GM21447 (cell line): ENCODE measurements at regions not wholly inside any gene's neighbourhood (a gene's known extent, or its start where the extent isn't known, plus 50 kb on each side); places are given as distances from the start of the nearest gene placed in this dataset.
A peak's percentile ranks its signal among the peaks of the same experiment; 100 is the strongest.

Experiments
- ATAC-seq: cut with Tn5 transposase; IDR thresholded peaks from one replicate; pipeline ENCODE4 v1.9.1; 2021; ENCODE audit not compliant: unreplicated experiment

DNA sequence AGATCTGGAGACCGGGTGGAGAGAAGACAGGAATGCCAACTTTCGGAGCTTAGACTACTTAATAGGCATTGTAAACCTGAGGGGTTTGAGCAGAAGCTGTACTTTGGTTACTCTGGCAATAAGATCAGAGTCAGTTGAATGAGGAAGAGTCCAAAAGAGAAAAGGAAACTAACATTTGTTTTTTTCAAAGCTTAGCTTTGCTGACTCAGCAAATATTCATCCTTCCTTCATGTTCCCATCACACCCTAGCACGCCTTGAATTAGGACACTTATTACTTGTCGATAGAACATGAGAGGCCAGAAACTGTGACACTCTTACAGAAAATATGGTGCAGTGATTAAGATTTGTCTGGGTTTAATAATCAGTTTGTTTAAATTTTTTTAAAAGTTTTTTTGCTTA lies 266.9 kb upstream of the ATP2B1 start:
- no peak for ATAC-seq

DNA sequence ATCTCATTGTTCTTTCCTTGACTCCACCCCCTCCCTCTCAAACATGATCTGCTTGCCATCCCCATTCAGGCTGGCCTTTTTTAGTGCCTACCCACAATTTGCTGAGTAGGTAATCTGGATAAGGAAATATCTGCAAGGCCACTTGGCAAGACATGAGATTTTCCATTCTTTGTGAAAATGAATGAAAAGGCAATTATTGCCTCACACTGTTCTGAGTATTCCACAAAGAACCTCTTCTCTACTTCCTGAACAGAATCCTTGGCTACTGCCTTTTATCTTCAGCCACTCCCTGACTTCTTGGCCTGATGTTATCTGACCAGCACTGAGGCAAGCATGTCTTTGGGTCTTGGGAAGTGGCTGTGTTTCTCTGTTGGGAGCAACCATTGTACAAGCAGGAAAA lies 263.2 kb upstream of the ATP2B1 start:
- no peak for ATAC-seq

DNA sequence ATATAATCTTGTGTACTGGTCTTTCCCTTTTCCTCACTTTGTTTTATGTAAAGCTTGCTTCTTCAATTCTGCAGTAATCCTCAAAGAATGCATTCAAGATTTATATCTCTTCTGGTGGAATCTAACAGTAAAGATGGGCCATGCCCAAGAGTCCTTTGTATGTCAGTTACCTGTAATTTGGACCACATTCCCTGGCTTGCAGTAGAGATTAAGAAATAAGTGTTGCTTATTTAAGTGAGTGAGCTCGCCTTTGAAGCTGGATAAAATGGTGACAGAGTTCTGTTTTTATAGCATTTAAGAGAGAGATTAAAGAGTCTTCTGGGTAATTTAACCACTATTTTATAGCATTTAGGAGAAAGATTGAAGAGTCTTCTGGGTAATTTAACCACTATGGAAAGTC lies 262.1 kb upstream of the ATP2B1 start:
- ATAC-seq: no peak

DNA sequence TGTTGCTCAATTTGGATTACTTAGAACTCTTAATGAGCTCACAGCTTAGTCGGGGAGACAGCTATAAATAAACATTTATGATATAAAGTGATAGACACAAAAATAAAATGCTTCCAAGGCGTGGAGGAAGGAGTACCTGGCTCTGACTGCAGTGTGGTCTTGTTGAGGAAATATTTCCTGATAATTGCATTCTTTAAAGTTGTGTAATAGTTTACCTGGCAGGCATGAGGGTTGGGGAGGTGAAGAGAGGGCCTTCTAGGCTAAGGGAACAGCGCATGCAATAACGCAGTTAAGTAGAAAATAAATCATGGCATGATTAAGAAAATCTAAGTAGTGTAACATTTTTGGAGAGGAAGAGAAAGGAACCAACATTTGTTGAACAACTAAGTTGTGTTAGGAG lies 260.5 kb upstream of the ATP2B1 start:
- ATAC-seq: no peak

DNA sequence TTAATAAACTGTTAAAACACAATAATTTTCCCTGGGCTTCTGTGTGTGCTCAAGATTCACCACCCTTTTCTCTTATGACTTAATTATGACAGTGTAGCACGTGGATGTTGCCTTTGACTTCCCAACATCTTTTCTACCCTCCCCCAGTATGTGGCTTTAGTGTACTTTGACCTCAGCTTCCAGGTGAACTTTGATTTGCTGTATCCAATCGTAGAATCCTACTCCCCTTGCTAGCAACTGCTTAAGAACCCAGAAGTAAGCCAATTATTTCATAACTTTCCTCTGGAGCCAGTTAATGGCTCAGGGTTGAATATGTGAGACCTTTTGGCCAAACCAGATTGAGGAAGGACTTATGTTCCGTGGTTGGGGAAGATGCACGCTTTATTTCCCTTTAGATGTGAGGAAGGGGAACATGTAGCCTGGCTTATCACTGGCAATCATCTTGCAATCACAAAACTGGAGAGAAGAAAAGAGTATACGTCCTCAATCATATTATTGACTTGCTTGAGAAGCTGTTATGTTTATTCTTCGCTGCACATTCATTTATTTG lies 259.6 kb upstream of the ATP2B1 start:
- no peak for ATAC-seq

DNA sequence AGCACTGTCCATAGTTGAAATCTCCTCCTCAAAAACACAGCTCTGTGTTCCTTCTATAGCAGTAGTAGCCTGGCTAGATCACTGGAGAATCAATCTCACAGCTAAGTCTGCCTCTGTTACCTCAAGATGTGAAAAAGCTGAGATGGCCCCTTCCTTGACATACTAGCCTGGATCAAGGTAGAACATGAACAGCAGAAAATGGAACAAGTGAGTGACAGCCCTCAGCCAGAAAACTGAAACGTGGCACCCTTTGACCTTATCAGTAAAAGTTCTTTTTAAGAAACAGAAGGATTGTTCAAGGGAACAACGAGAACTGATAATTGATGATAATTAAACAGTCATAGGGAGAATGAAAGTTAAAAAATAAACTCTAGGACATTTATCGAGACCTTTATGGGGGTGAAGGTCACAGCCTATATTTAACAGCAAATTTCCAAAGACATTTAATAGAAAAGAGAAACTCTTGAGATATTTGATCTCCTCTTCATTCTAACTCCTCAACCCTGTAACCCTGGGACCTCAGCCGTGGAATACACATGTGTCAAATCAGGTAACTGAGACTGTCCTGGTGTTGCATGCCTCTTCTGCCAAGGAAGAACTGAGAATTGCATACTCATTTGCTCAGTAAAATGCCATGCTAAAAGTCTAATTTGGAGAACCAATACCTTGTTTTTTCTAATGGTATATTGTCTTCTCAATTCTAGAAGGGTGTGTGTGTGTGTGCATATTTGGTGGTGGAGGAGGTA lies 258.0 kb upstream of the ATP2B1 start:
- ATAC-seq: no peak

DNA sequence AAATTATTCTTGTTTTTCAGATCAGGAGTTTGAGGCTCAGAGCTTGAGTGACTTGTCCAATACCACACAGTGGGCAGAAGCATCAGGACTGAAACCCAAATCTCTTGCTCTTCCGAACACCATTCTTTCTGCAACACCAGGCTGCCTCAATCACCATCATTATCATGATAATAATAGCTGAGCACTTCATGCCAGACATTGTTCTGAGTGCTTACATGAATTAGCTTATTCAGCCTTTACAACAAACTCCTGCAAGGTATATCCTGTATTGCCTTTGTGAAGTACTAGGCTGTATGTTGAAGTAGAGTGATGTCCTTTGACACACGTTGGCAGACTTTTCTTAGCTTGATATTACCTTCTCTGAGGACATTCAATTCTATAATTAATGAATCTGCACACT lies 257.4 kb upstream of the ATP2B1 start:
- no peak for ATAC-seq

DNA sequence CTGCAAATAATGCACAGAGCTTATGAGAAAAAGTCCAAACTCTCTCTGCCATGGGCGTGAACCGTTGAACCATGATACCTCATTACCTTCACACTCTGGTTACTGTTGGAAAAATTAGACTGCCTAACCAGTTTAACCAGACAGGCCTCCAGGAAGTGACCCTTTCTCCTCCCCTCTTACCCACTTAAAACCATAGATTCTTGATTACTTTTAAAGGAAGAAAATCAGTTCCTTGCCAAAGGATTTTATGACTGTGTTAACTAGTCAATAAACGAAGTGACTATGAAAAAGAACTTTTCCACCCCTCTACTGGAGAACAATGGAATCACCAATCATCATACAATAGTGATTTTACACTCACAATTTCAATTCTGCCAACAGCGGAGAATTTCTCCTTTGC lies 254.0 kb upstream of the ATP2B1 start:
- ATAC-seq: no peak

DNA sequence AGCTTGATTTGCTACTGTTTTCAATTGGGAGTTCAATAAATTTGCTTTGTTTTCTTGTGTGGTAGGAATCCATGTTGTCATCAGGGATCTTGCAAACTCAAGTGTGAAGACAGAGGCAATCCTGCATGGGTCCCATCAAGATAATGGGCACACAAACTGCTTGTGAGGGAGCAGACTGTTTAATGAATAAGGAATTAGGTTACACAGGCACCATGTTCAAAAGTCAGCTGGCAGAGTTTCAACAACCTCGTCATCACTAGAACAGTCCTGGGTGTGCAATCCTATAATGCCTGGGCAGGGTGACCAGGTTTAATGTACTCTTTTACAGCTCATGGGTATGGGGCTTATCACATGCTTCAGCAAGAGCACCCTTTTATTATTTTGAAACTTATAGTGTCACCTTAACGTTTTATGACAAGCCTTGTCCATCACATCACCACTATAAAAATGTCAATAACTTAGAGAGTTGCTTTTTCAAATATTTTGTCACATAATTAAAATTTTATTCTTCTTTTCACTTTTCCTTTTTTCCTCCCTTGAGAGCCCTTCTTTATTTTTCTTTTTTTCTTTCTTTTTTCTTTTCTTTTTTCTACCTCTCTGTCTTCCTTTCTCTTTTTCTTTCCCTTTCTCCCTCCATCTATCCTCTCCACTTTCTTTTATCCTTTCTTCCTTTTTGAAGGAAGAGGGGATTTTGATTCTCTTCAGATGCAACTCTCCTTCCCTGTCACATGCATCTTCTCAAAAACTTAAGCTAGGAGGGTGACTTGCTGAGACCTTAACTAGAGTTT lies 252.2 kb upstream of the ATP2B1 start:
- ATAC-seq: no peak

DNA sequence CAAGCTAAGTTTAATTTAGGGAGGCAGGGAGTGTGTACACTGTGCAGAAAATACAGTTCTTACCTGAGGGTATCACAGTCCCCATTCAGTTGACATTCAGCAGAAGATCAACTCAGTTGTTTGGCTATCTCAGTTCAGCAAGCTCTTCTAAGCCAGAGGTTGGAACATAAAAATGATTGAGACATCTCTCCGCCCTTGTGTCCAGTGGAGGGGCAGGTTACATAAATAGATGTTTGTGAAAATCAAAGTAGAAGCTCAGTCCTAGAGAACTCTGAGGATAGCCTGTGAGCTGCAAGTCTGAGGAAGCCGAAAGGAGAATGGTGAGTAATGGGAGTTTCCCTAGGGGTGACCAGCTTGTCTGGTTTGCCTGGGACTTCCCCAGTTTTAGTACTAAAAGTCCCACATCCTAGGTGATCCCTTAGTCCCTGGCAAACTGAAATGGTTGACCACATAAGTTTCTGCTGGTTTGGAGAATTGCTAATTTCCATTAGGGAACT lies 251.4 kb upstream of the ATP2B1 start:
- ATAC-seq: peak; percentile 97

DNA sequence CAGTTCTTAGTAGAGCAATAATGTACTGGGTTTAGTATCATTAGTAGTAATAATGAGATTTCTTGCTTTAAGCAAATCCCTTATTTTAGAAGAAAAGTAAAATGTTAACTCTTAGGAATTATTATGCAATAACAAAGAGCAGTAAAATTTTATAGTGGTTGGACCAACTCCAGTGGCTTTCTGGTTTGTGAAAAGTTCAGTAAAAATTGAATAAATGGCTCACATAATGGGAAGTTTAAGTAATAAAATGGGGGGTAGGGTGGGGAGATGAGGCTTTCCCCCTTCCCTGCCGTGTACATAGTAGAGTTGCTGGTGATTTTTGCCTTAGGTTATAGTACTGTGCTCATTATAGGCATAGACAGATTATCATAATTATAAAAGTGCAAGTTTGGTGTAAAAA lies 250.5 kb upstream of the ATP2B1 start:
- ATAC-seq: no peak

DNA sequence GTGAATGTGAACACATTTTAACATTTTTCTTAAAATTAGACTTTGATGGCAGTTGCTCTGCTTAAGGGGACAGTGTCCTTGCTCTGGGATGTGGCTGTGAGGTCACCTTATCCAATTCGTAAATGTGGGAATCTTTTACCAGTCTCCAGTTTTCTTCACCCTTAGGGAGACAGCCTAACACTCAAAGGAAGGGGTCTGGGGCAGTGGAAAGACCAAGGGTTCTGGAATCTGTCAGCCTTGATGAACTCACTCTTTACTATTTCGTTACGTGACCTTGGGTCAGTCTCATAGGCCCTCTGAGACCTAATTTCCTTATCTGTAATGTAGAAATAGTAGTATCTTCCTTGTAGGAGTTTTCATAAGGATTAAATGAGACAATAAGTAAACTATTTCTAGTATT lies 245.6 kb upstream of the ATP2B1 start:
- no peak for ATAC-seq

DNA sequence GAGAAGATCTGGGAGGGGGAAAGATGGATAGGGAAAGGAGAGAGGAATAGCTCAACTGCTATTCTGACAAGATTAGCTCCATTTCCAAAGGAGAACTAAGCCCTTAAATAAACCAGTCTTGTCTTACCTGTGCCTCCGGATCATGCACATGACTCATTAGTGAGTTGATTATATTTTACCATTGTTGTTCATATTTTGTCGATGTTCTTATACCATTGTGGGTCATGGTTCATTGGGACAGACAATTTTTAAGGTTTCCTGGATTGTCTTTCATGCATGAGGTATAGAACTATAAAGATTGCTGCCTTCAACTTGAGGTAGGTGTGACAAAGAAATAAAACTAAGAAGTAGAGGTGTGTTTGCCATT lies 243.0 kb upstream of the ATP2B1 start:
- ATAC-seq: no peak

DNA sequence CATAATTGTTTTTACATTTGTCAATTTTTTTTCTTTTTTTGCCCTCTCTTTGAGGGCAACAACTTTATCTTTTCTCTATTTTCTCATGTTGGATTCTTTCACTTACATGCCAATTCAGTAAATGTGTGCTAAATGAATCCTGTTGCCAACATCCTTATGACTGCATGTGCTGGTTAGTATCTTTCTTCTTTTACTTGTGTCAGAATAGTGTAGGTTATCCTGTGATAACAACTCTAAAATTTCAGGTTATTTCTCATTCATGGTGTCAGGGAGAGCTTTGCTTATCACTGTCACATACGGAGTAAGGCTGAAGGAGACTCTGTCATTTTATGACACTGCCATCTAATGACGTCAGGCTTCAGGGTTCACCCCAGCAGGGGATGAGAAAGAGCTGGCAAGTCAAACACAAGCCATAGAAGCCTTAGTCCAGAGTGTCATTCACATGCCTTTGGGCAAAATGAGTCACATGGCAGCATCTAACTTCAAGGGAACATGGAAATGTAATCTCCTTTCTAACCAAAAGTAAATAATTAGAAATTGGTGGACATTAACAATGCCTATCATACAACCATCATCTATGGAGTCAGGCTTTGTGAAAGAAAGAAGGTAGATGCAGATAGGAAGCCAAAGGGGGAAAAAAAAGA lies 242.5 kb upstream of the ATP2B1 start:
- no peak for ATAC-seq

DNA sequence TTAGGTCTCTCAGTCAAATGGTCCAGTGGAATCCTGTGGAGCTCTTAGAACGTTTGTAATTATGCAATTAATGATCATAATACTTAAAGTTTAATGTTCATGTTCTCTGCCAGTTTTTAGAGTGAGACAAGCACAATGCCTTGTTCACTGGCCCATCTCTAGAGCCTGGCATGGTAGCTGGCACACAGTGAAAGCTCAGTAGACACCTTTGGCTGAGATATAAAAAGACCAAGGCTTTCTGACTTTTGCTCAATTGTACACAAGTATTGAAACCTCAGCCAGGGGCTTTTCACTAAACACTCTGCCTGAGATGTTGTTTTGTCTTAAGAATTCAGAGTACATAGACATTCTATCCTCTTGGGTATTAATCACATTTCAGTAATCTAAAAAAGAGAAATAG lies 241.8 kb upstream of the ATP2B1 start:
- peak; percentile 48 for ATAC-seq

DNA sequence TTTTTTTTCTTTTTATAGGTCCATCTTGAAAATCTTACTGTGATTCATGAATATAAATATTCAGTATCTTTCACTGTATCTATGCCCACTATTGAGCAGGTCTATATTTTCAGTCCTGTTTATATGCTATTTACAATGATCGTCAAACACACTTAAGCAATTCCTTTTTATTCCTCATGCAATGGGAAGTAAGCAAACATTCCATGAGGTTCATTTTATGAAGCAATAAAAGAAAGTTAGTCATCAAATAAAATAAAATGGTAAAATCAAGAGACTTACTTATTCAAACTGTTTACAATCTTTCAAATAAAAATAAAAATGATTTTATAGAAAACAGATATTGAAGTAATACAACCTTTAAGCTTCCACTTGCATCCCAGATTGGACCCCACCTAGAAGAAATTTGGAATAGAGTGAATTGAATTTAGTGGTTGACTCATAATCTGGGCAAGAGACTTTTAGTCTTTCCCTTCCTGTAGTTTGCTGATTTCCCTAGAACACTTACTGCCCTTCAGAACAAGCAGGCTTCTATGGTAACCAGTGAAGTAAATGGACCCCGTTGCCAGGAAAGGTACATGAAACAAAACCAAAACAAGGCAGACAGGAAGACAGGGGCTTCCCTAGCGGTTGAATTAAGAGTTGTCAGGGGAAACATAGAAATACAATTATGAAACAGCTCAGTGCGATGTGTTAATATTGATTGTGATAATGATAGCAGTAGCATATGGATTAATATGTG lies 241.0 kb upstream of the ATP2B1 start:
- peak; percentile 95 for ATAC-seq

DNA sequence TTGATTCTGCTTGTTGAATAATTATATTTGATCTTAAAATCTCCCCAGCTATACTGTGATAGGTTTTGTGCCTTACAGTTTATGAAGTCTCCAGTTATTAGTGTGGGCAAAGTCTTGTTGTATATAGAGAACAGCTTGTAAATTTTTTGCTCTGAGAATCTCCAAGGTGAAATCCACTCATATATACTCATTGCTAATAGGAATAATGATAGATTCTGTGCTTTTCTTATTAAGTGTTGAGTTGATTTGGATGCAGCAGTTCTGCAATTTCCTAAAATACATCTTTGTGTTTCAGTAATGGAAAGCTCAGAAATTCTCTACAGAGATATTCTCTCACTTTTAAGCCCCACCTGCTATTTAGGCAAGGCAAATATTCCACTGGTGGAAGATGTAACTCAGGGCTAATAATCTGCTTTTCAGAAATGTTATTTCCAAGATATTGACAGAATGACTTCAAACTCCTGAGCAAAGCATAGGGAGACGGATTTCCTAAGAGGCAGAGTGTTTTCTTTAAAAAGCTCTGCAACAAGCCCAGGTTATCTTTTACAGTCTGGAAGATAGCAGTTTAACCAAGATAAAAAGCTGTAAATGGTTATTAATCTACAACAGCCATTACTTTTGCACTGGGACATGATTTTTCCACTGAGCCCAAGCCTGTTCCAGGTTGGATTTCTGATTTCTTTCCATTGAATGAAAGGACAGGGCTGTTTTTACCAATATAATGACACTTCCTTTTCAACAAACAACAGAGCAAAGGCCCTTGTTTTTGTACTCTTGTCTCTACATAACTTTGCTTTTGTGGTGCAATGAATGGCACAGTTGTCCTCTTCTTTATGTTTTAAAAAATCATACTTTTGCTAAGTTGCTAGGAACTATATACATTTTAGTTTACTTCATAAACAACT lies 239.9 kb upstream of the ATP2B1 start:
- ATAC-seq: no peak

DNA sequence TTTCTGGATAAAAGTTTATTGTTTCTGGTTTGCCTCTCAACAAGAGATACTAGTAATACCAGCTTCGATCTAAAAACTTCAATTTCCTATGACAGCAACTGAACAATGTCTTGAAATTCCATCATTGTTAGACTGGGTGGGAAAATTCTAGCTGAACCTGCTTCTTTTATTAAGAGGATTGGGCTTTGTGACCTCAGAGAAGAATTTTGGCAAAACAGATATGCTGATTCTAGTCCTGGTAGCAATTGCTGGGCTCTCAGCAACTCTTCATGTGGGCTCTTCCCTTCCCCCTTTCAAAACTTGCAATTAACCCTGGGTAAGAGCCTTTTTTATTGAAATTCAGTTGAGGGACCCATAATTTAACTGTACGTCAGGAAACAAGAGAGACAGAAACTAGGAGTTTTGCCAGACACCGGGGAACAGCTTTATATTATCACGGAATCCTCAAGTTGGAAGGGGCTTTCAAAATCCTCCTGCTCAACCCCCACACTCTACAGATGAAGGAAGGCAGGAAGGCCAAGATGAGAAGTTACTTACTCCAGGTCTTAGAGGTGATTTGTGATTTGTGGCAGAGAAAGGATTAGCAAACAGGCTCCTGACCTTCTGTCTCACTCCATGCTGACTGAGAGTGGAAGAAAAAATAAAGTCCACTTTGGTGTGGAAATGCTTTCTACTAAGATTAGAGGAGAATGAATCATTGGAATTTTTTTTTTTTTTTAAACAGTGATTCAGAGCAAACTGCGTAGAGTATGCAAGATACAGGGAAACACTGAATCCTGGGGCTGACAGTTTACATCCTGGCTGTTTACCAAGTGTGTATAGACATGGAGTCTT lies 239.0 kb upstream of the ATP2B1 start:
- no peak for ATAC-seq

DNA sequence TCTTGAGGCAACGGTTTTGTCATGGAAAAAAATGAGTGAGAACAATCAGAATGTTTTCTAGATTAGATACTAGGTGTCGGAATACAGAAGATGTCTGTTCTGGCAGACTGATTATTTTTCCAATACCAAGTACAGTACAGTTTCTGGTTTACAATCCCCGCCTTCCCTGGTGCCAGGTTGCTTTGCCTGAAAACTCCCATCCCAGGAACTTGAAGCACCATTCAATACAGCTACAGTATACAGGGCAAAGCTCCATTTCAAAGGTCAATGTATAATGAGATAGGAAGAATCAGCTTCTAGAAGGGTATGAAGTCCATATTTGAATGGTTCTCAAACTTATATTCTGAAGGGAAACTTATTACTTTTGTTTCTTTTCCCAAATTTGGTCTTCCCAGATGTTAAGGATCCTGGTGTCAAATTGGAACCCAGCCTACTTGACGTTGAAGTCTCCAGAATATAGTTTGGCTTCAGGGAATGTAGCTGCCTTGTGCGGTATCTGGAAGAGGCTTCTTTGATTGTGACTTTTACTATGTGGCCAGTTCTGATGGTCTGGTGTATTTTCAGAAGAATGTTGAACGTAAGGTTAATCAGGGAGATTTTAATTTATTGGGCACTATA lies 238.0 kb upstream of the ATP2B1 start:
- no peak for ATAC-seq
